ENCODE measurements at regions not wholly inside any gene's neighbourhood (a gene's known extent, or its start where the extent isn't known, plus 50 kb on each side); places are given as distances from the start of the nearest gene placed in this dataset.
A peak's percentile ranks its signal among the peaks of the same experiment; 100 is the strongest.
"Not testable (repeated sequence)": the region's sequence is repeated elsewhere in the genome, so short reads cannot be mapped to it uniquely, and the experiment has no call there.

DNA sequence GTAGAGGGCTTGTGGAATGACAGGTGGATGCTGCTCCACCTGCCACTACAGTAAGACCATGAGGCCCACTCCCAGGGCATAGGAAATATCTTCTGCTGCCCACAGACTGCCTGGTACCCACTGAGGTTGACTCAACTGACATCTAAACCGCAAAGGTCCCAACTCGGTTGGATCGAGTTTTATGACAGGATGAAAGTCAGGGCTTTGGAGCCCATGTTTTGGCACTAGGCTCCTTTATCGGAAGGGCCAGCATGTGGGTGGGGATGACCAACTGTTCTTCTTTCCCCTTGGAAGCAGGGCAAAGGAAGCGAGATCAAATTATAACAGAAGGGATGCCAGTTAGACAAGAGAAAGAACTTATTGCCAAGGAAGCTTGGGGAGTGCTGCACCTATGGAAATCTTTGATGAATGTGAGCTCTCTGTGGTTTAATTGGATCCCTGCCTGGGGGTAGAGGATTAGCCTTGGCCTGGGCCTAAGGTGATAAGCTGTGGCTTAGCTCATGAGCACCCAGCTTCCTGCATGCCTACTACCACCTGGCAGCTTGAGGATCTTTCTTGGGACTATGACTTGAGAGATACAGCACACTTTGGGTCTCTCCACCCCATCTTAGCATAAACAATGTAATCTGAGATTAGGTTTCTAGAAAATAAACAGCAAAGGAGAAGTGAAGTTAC is 121.8 kb downstream of the KCNA5 start:
- no peak for DNase-seq (ENCODE audit: low spot score)

GRCh38 chr12:5166976-5167375 is 123.3 kb downstream of the KCNA5 start:
- peak; percentile 93 for DNase-seq (ENCODE audit: low spot score)

DNA sequence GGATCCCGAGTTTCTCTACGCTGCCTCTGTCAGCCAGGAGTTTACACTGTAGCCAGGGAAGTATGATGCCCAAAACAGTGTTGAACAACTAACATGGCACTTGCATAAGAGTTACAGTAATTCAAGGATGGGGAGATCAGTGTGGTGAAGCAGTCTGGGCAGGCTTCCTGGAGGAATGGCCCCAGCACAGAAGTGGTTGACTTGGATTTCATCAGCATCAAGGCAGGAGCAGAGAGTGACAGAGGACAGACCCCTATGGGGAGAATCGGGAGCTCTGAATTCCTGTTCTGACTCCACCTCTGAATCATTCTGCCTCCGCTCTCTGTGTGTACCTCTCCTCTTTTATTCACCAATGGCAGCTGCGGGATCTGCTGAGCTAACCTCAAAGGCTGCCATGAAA is 124.5 kb downstream of the KCNA5 start:
- DNase-seq (ENCODE audit: low spot score), result no peak

GRCh38 chr12:5170844-5171243 is 127.2 kb downstream of the KCNA5 start:
- no peak for DNase-seq (ENCODE audit: low spot score)

DNA sequence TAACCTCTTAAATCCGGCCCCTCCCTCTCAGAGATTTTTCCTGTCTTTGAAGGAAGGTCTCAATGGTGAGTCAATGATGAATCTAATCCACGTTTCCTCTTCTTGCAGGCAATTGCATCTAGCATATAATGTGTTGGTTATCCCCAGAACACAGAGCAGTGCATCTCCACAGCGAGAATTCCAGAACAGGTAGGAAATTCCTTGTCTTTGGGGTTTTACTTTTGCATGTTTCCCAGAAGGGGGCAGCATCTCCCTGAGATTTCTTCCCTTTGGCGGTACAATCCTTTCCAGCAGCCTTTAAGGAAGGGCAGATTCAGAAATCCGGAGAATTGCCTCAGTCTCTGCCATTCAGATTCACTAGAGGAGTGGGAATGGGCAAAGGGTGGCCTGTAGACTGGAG is 128.0 kb downstream of the KCNA5 start:
- DNase-seq (ENCODE audit: low spot score), result peak; percentile 66

DNA sequence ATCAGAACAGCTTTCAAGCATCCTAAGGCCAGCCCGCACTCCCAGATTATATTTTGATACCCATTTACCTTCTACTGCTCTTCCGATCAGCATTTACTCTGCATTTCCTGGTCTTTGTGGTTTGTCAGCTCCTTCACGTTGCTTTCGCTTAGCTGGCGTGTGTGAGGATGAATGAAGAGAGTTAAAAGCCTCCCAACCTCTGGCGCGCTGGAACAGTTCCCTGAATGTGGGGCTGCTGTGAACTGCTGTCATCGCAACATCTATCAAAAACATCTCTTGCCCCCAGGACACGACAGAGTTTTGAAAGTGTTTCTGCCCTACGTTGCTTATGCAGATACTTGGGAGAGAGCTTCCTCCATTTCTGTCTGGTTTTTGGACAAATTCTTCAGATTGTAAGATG is 129.2 kb downstream of the KCNA5 start:
- DNase-seq (ENCODE audit: low spot score), result no peak

GRCh38 chr12:5173511-5174011 is 129.9 kb downstream of the KCNA5 start:
- peak; percentile 44 for DNase-seq (ENCODE audit: low spot score)

DNA sequence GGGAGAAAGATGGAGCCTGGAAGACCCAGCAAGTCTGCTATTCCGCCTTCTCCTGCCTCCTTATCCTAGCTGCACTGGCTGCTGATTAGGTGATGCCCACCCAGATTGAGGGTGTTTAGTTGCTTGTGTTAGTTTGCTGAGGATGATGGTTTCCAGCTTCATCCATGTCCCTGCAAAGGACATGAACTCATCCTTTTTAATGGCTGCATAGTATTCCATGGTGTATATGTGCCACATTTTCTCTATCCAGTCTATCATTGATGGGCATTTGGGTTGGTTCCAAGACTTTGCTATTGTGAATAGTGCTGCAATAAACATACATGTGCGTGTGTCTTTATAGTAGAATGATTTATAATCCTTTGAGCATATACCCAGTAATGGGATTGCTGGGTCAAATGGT is 131.7 kb downstream of the KCNA5 start:
- not testable (repeated sequence) for DNase-seq (ENCODE audit: low spot score)

- no peak for DNase-seq (ENCODE audit: low spot score)
Observed at GRCh38 chr12:5176036-5176435, 132.4 kb downstream of the KCNA5 start.

DNA sequence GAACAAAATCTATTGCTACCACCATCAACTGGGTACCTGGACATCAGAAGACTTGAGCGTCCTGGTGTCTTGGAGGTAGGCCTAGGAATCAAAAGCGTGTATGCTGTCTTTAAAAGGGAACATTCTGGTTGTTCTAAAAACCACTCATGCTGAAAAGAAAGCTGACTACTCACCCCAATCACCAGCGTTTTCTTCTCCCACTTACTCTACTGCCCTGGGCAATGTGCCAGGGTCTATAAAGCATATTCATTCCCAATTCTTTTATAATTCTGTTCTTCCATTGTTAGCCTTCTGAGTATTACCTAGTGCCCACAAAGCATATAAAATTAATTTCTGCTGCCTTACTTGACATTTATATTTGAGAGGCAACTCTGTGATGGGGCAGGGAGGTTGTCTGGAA is 133.4 kb downstream of the KCNA5 start:
- DNase-seq (ENCODE audit: low spot score), result no peak

GRCh38 chr12:5177731-5178130 is 134.1 kb downstream of the KCNA5 start:
- DNase-seq (ENCODE audit: low spot score), result no peak

- DNase-seq (ENCODE audit: low spot score), result no peak
Observed at GRCh38 chr12:5178571-5178970, 134.9 kb downstream of the KCNA5 start.

DNA sequence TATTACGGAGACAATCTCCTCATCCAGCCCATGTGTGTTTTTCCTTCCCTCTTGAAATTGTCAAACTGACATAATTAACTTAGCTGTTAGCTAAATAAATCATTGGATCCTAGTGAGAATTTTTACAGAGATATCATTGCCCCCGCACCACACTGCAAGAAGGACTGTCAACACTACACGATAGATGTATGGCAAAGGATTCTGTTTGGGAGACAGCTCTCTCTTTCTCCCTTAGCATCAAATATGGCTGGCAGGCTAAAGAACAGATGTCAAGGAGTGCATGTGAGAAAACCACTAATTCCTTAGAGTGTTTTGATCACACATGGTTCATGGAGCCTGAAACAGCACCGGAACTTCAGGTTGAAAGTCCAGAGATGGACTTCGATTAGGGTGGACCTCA is 136.8 kb downstream of the KCNA5 start:
- no peak for DNase-seq (ENCODE audit: low spot score)

DNA sequence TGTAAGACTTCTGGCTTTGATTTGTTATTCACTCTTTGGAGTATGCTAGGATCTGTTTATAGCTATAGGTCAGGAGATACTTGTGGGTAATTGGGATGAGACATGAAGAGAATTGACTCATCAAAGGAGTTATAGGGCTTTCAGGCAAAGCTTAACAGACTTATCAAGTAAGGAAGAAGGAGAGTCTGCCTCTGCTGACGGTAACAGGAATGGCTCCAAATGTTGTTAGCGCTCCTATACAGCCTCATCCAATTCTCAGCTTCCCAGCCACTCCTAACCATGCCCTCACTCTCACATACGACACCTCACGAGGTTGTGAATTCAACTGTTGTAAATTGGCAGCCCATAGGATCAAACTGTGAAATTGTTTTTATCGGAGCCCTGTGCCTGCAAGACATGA is 140.5 kb downstream of the KCNA5 start:
- no peak for DNase-seq (ENCODE audit: low spot score)

DNA sequence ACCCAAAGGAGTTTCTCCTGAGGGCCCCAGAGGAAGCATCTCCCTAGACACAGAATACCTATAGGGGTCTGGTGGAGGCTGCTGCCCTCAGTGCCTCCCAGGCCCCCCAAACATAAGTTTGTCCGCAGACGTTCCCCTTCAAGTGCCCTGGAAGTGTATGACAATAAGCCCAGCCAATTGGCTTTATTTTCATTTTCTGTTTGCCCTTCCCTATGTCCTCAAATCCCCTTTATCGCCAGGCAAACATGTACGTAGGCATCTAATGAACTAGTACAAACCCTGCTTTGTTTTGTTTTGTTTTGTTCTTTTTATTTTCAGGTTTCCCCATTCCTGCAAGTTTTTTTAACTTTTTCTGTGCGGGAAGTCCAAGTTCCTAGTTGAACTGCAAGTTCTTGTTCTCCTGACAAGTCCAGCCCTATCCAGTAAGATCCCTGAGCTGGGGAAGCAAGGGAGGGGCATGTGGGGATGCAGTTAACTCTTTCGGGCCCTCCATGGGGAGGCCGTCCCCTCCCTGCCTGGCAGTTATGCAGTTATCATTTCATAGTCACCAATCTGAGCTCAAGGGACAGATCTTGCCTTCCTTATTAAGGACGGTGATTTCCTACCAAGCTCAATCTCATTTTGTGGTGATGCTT is 141.9 kb downstream of the KCNA5 start:
- no peak for DNase-seq (ENCODE audit: low spot score)

GRCh38 chr12:5186715-5187114 is 143.0 kb downstream of the KCNA5 start:
- DNase-seq (ENCODE audit: low spot score), result no peak

DNA sequence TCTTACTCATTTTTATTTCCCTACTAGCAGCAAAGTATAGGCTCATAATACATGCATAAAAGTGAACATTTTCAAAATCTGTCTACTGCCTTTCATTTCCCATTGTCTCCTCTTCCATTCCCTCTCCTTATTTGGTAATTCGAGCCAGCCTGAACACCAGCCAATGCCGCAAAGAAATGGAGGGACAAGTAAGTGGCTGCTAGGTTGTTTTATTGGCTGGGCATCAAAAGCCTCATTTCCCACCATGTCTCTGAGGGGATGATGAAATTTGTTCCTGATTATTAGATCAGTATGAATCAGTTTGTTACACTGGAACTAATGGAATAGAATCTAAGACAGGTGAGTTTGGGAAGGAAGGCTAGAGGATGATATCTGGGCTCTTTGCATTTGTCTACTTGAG is 143.5 kb downstream of the KCNA5 start:
- no peak for DNase-seq (ENCODE audit: low spot score)

GRCh38 chr12:5188472-5188871 is 144.8 kb downstream of the KCNA5 start:
- no peak for DNase-seq (ENCODE audit: low spot score)

DNA sequence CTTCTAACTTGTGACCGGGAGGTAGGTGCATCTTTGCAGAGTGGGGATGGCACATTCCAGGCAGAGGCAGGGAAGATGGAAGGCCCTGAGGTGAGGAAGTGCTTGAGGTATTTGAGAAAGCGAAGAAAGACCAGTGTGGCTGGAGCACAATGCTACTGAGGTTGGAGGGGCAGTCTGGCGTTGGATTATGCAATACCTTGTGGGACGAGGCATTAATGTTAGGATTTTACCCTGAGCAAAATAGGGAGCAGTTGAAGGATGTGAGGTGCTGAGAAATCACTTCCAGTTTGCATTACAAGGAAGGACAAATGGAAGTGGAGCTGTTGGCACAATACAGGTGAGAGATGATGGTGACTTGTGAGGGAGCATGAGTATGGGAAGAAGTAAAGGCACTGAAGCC is 145.5 kb downstream of the KCNA5 start:
- no peak for DNase-seq (ENCODE audit: low spot score)

DNA sequence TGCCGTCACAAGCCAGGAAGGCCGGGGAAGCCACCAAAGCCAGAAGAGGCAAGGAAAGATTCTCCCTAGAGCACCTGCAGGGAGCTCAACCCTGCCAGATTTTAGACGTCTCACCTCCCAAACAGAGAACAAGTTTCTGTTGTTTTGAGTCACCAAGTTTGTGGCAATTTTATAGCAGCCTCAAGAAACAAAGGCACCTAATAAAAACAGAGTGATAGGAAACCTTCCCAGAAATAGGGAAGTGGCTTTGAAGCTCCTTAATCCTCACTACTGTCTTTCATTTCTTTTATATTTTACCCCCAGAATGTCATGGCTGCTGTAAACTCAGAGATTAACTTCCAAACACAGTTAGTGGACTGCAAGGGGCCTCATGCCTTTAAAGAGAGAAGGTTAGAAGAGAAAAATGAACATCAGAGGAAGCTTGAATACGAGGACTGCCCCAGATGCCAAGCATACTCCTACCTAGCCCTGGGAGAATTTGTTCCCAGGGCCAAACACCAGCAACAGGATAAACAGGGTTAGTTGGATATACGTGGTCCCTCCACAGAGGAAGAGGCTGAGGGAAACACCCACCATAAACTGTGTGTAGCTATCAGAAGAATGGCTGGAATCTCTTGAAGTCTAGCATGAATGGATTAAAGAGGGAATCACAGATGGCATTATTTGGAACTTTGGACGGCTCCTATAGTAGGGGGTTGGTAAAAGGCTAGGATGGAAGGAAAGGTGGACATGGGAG is 148.3 kb downstream of the KCNA5 start:
- no peak for DNase-seq (ENCODE audit: low spot score)

DNA sequence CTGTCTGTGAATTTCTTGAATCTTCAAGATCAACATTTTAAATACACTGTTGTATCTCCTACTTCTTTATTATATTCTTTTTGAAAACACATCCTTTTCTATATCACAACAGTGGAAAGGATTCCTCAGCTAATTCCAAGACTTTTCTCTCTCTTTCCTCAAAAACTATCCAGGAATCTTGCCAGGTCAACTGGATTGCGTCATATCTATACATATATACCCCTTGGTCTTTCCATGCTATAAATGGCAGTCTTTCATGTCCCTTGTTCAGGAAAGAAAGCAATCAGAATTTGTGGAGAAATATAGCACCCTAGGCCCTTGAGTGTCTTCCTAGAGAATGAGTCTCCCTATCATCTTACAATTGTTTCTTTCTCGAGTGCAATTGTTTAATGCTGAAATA is 149.0 kb downstream of the KCNA5 start:
- DNase-seq (ENCODE audit: low spot score), result no peak

GRCh38 chr12:5194306-5194705 is 150.6 kb downstream of the KCNA5 start:
- DNase-seq (ENCODE audit: low spot score), result no peak

DNA sequence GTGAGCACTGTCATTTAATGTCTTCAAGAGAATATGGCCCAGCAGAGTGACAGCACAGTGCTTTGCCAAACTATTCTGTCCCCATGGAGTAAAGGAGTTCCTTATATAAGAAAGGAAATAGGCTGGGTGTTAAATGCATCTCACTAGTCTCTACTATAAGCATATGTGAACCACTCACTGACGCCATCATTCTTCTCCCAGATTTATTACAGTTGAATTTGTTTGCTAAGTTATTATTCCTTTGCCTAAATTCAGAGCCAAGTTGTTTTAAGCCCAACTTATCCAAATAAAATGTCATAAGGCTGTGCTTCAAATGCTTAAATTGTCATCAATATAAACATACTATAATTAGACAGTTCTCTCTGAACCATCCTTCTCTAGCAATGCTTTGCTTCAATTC is 151.6 kb downstream of the KCNA5 start:
- no peak for DNase-seq (ENCODE audit: low spot score)
